Activated effector memory CD4-positive, alpha-beta T cell treated with anti-CD3 and anti-CD28 coated beads, Interleukin-2, amount 50 U/mL, for 16 hours (primary cell): ENCODE measurements at regions not wholly inside any gene's neighbourhood (a gene's known extent, or its start where the extent isn't known, plus 50 kb on each side); places are given as distances from the start of the nearest gene placed in this dataset.

Experiments
- DNase-seq: peaks from one replicate; pipeline ENCODE4 v3.0.0-alpha.2; 2020

DNA sequence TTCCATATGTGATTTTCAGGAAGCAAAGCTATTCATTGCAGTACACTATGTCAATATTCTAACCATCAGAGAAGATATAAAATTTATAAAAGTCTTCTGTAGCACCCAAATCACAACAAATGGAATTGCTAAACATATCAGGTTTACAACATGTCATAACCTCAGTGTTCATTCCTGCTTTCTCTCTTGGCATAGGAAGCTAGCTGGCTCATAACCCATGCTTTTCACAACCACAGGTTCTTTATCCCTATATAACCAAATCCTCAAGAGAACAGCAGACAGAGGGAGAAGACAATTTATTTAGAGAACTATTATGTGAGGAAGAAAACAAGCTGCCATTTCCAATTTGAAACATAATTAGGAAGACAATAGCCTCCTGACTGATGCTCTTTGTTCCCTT, 997.0 kb upstream of the ACVR2A start:
- DNase-seq: no peak

DNA sequence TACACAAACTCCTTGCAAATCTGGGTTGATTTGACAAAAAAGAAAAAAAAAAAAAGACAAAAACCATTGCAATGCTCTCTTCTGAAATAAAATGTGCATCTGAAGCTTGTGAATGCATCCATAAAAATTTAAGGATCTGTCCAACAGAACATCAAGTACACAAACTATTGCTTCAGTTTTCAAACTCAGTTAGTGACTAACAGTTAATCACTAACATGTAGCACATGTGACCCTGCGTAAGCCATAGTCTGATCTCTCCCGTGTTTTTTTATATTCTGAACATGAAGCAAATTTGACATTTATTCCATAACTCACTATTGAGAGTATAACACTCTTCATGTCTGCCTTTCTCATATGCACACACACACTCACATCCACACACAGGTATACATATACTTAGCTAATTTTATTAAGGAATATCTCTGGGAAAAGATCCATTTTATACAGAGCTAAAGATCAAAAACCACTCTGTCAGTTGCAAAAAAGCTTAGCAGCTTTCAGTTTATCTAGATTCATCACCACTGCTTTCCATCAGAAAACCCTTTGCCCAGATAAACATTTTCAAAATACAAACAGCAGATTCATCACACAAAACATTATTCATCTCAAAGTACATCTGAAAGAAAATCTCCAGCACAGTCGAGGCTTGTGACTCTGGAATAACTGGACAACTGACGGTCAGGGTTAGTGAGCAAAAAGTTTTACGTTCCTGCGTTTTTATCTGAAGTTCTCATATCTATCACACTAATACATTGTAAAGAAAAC, 1000.4 kb upstream of the ACVR2A start:
- no peak for DNase-seq

DNA sequence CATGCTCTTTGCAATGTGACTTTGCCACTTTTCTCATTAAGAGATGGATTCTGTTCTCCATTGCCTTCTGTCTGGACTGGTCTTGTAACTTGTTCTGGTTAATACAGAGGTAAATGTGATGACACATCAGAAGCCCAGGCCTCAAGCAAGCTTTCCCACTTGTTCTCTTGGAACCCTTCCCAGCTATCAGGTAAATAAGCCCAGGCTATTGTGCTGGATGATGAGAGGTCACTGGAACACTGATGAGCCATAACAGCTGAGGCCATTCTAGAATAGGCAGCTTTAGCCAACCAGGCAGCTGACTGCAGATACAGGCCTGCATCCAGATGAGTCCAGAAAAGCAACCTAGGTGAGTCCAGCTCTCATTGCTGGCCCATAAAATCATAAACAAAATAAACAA, 1007.0 kb upstream of the ACVR2A start:
- DNase-seq: no peak

DNA sequence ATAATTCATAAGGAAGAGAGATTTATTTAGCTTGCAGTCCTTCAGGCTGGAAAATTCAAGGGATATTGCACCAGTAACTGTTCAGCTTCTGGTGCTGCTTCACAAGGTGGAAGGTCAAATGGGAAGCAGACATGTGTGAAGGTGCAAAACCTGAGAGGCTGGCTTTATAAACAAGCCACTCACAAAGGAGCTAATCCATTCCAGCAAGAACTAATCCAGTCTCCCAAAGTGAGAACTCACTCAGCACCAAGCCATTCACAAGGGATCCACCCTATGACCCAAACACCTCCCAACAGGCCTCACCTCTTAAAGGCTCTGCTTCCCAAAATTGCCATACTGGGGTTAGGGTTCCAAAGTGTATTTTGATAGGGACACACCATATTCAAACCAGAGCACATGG, 1018.4 kb upstream of the ACVR2A start:
- DNase-seq: no peak

DNA sequence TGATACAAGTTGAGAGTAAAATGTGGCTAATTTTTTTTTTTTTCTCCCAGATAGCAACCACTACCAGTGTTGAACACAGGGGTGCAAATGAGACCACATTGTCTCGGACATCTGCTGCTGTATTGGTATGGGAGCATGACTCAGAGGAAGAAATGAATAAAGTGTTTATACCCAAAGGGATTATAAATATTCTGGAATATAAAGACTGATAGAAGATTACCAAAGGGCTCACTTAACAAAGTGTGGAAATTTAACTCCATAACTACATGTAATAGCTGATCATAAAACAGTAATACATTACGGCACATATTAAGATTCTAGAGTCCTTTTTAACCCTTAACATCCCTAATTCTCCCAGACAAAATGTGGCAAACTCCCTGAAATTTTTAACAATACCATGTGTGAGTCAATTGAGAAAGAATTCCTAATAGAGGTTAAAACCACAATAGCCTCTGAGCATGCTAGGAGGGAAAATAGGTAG, 1023.0 kb upstream of the ACVR2A start:
- no peak for DNase-seq

DNA sequence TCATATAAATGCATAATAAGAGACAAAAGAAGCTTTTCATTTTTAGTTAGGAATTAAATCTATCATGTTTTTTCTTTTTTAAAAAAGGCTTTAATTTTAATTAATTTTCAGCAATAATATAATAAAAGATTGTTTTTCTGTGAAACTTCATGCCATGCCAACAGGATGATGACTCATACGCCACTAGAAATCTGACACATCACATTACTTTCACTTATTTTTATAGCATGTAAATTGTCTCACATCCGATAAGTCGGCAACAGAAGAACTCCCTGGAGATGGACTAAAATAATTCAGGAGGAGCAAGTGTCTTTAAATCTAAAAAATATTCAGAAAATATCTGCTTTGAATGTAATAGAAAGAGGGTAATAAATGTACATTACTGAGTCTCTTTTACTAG, 1024.2 kb upstream of the ACVR2A start:
- DNase-seq: no peak

DNA sequence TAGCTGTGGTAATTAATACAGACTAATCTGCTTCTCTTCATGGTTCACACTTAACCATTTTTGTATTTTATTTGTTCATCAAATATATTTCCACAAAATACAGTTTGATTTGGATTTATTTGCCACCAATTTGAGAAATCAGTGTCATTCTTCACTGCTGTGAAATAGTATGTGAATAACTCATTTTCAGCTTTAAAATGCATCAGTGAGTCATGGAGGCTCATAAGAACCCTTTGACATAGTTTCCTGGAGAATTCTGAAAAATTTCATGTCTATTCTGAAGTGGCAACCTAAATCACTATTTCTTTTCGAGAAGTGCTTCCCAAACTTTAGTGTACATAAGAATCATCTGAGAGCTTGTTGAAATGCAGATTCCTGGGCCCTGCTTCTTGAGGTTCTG, 1026.7 kb upstream of the ACVR2A start:
- DNase-seq: no peak

DNA sequence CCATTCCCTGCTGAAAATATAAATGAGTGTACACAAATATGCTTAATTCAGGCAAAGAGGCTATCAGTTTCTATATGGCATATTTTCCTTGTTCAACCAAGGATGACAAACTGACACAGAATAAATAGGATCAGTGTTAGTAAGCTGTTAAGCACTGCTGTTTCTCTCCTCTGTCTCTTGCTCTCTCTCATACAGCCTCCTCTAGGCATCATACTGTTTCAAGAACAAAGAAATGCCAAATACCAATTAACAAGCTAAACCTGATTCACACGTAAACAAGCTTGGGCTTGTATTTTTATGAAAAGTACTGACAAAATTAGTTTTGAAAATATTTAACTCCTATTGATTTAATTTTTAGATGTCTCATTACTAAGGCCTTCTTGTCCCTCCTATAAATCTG, 1027.2 kb upstream of the ACVR2A start:
- DNase-seq: no peak

DNA sequence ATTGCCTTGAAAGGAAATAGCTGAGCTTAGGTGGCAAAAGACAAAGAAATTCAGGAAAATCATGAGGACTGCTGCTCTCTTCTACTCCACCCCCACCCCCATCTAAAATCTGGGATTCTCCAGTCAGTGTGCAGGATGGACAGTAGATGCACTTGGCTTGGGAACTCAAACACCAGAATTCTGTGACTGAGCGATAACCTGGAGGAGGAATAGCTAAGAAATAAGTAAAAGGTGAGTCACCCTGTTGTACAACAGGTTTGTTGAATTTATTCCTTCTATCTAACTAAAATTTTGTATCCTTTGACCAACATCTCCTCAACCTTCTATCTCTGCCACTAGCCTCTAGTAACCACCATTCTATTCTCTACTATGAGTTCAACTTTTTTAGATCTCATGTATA, 1029.9 kb upstream of the ACVR2A start:
- no peak for DNase-seq

DNA sequence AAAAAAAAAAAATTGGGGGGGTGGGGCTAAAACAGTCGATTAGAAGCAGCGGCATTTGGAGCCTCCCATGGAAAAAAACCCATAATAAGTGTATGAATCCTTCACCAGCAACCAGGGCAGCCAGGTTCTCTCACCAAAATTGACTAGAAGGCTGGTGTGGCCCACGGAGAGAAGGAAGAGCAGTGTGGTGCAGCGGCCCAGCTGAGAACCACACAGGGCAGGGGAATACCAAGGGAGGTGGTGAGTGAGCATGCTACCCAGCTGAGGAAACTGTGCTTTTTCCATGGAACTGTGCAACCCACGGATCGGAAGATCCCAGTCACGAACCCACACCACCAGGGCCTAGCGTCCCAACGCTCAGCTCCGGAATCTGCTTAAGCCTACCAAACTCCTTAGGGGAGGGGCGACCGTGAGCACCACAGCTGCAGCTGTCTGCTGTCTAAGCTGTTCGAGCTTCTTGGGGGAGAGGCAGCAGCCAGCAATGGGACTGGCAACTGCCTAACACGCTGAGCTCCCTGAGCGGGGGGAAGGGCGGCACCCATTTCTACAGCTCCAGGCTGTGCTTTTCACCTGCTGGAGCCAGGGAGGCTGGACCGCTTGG, 1037.2 kb upstream of the ACVR2A start:
- DNase-seq: no peak

DNA sequence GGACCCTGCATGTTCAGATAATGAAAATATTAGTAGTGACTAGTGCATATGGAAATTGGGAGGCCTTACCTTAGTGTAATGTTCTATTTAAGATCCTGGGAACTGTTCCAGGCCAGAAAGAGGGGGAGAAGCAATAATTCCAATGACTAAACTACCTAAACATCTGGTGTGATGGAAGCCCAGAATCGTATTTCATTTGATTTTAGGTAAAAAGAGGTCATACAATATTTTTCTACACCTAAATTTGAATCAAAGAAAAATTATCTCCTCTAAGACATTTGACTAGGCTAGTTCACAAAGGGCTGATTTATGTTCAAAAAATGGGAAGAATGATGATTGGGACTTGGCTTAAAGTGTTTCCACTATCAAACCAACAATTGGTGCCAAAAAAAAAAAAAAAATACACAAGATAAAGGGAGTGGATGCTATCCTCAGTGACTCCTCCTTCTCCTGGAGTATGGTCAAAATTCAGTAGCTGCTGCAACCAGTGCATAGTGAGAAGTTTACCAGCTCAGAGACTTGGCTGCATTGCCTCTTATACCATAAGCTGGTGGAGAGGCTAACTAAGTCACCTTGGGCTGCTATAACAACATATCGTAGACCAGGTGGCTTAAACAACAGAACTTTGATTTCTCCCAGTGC, 1038.3 kb upstream of the ACVR2A start:
- DNase-seq: no peak

DNA sequence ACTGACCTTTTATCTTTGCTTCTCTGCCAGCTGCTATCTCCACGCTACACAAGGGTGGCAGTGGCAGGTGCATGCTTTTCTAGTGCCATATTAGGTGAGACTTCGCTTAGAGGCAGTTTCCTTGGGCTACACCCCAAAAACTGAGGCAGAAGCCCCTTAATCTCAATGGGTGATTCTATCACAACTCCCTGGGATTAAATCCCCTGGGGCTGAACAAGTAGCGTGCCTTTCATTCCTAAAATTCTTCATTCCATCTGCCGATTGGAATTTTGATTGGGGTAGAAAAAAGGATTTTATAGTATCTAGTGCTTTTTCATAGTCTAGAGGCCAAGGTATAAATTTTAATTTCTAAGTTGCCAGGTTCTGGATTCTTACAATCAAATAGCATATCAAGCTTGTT, 1040.5 kb upstream of the ACVR2A start:
- no peak for DNase-seq

DNA sequence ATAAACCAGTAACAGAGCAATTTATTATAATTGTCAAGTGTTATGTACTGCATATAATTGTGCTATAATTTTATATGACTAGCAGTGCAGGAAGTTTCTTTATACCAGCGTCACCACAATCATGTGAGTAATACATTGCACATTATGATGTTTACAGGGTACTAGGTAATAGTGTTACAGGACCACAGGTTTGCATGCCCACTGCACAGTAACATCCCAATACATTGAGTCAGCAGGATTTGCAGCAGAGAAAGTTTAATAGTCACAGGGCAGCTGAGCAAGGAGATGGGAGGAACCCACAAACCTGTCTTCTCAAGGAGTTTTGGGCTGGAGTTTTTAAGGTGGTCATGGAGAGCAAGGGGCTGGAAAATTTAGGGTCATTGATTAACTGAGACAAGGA, 1042.9 kb upstream of the ACVR2A start:
- no peak for DNase-seq

DNA sequence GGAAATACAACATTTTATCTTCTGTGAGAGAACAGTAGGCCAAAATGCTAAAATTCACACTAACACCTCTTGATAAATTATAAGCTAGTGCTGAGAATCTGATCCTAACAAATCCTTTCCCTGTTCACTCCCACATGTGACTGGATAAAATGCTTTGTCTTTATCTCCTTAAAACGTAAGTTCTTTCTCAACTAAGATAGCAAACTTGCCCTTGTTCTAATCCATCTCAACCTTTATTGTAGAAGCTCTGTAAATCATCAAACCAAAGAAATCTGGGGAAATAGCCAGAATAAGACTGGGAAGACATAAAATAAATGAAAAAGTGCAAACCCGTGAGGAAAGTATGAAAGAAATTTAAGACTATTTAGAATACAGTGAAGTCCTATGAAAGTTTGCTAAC, 1058.4 kb upstream of the ACVR2A start:
- no peak for DNase-seq

DNA sequence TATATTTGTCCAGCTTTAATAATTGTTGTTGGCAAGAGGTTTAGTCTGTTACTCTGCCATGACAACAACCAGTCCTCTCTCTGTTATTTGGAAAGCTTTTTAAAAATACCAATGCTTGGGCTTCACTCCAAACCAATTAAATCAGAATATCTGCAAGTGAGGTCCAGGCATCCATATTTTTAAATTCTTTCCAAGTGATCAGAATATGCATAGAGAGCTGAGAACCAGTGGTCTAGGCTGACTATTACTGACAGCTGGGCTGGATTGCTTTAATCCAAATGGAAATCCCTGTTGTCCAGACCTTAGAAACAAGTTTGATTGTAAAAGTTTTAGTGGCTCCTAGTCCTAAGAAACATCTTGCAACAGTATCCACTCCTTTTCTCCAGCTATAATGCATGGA, 1059.7 kb upstream of the ACVR2A start:
- DNase-seq: no peak

DNA sequence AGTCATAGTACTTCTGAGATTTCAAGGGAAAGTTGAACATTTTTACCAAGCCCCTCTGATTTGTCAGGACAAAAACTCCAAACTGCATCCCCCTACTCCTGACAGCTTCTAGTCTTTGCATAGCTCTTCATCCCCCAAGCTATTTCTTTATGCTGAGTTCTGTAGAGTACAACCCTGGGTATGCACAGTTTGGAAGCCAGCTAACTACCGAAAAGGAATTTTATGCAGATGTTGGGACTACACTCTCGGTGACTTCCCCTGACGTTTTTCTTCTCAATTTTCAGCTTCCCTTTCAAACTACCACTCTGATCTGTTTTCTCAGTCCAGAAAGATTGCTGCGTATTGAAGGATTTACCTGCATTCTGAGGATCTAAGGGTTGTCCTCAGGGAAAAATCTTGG, 1060.2 kb upstream of the ACVR2A start:
- DNase-seq: no peak

DNA sequence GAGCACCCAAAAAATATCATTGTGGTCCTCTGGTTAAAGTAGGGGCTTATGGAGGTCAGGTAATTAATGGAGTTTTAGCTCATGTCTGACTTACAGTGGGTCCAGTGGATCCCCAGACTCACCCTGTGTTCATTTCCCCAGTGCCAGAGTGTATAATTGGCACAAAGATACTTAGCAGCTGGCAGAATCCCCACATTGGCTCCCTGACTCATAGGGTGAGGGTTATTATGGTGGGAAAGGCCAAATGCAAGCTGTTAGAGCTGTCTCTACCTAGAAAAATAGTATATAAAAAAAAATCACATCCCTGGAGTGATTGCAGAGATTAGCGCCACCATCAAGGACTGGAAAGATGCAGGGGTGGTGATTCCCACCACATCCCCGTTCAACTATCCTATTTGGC, 1067.6 kb upstream of the ACVR2A start:
- DNase-seq: no peak

DNA sequence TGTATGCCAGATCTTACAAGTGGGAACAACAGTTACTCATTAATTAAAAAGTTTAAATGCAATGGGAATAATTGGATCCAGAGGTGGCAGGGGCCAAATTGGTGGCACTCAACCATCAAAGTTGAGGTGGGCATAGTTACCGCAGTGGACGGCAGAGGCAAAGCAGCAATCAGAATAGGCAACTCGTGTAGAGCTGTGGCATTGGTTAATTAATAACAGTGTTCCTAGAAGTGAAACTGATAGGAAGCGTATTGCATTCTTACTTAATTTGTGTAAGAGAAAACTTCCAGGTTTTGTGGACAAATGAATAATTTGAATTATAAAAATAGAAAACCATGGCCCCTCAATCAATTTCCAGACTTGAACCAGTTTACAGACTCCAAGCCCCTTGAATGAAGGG, 1068.2 kb upstream of the ACVR2A start:
- no peak for DNase-seq

DNA sequence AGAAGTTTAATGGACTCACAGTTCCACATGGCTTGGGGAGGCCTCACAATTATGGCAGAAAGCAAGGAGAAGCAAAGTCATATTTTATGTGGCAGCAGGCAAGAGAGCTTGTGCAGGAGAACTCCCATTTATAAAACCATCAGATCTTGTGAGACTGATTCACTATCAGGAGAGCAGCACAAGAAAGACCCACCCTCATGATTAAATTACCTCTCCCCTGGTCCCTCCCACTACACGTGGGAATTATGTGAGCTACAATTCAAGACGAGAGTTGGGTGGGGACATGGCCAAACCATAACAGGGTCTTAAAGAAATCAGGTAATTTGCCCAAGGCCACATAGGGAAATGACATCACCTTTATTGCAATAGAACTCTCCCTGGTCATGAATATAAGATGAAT, 1073.3 kb upstream of the ACVR2A start:
- DNase-seq: no peak

DNA sequence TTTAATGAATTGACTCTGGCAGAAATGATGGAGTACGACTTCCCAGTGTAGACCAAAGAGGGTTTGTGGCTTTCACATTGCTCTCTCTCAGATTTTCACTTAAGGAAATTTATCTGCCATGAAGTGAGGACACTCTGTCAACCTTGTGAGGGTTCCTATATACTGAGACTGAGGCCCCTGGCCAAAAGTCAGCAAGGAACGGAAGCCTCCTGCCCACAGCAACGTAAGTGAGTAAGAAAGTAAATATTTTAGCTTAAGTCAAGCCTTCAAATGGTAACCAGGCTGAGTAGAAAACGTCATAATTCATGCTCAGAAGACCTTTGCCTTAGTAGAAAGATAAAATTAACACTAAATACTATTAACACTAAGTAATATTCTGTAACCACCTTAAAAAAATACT, 1080.5 kb upstream of the ACVR2A start:
- no peak for DNase-seq

DNA sequence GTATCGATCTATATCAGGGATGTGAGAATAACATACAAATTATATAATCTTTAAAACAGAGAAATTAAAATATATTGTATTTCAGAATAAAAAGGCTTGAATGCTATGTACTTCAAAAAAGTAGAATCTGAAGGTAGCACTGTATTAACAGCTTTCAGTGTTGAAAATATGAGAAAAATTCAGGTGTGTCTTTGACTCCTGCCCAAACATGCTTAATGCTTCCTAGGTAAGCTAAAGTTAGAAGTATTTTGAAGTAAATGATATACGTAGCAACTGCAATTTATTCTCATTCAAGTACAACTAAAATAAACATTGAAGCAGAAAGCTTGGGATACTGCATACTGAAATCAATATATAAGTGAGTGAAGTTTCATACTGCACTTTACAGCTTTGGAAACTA, 1082.0 kb upstream of the ACVR2A start:
- no peak for DNase-seq

DNA sequence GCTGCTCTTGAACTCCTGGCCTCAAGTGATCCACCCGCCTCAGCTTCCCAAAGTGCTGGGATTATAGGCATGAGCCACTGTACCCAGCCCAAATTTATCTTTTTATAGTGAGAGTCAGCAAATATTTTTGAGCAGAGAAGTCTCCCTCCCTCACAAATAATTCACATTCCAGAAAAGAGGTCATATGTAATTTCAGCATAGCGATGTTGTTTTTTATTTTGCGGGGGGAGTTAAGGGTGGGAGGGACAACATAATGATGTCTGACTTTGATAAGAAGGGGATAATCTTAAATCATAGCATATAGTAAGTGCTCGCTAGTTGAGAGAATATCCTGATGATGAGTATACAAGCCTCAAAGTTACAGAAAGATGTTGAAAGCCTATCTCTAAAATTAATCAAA, 1090.2 kb upstream of the ACVR2A start:
- no peak for DNase-seq

DNA sequence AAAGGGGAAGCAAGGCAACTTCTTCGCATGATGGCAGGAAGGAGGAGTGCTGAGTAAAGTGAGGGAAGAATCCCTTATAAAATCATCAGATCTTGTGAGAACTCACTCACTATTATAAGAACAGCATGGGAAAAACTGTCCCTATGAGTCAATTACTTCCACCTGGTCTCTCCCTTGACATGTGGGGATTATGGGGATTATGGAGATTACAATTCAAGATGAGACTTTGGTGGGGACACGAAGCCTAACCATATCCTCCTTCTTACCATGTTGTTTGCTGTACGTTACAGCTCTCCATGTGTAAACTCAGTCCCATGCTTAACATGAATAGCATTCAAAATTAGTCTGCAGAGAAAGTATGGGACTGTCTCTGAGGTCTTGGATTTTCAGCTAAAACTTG, 1096.8 kb upstream of the ACVR2A start:
- no peak for DNase-seq

DNA sequence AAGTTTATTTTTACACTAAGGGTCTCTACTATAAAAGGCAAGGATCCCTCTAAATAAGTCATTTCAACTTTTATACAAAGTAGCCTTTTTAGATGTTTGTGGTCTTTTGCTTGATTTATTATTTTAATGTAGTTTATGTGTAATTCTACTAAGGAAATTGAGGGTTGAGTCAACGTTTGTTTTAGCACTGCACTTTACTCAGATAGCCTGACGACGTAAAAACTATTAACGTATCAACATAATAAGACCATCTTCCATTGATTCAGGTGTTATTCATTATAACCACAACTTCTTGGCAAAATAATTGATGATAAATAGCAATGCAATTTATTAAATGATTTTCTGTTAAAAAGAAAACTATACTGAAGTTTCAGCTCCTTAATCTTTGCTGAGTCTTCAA, 1103.6 kb upstream of the ACVR2A start:
- no peak for DNase-seq

DNA sequence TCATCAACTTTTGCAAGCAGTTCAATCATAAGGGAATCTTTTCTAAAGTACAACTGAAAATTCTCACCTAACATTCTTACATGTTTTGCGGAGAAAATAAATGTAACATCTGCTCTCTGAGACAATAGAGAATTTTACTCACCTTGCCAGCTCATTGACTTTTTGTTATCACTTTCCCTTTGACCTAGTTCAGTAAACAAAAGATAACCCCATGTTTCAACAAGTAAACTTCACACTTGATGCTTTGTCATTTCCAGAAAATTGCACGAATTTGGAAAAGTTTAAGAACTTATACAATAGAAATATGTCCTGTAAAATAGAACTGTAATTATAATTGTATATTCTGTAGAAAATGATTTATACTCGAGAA, 1110.0 kb upstream of the ACVR2A start:
- DNase-seq: no peak
